ENCODE measurements at regions not wholly inside any gene's neighbourhood (a gene's known extent, or its start where the extent isn't known, plus 50 kb on each side); places are given as distances from the start of the nearest gene placed in this dataset.

DNA sequence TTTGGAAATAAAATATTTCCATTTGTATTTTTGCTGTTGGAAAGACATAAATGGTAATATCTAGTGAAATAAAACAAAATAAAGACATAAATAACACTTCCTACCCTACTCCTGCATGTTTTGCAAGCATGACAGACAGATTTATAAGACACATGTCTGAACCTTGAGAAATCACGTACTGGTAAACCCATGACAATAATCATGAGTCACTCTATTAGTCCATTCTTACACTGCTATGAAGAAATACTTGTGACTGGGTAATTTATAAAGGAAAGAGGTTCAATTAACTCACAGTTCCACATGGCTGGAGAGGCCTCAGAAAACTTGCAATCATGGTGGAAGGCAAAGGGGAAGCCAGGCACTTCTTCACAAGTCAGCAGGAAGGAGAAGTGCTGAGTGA lies 942.2 kb downstream of the REEP3 start:
- in situ Hi-C loops (cut with MboI; ENCODE audit: low sequenced_read_pairs): no loop called here

DNA sequence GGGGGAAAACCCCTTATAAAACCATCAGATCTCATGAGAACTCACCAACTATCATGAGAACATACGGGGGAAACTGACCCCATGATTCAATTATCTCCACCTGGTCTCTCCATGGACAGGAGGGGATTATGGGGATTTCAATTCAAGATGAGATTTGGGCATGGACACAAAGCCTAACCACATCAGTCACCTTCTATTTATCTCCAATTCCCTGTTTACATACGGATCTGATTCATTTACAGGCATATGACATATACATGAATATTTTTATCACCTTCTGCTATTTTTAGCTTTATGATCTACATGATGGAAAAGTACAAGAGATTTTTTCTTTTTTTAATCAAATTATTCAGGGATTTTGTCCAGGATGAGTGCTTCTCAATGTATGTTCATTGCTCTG lies 944.5 kb downstream of the REEP3 start:
- in situ Hi-C loops (cut with MboI; ENCODE audit: low sequenced_read_pairs): no loop called here

DNA sequence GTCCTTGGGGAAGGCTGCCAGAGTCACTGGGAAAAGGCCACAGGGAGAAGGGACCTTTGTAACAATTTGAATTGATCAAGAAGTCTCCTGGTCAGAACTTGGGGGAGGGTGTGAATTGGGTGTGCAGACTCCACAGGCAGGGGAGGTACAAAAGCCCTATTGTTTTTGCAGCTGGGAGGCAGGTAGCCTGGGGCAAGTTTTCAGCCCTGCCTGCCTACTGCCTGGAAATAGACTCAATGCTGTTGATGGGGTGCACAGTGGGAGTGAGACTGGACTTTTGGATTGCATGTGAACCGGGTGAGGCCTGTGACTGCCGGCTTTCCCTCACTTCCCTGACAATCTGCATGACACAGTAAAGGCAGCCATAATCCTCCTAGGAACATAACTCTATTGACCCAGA lies 947.0 kb downstream of the REEP3 start:
- in situ Hi-C loops (cut with MboI; ENCODE audit: low sequenced_read_pairs): no loop called here

DNA sequence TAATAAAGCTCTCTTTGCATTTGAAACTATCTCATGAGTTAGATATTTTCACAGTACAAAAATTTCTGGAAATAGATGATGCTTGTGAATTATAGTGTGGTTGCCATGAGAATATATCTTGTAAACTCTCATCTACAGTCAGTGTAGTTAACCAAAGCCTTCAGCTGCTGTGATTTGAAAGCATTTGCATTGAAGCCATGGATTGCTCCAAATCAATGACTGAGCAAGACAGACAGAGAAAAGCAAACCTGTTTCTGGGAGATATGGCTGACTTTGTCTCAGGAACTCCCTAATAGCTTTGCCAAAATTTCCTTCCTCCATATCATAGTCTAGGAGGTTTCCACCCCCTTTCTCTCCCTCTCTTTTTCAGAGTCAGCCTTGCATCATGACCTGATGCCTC lies 955.3 kb downstream of the REEP3 start:
- in situ Hi-C loops (cut with MboI; ENCODE audit: low sequenced_read_pairs): no loop called here

DNA sequence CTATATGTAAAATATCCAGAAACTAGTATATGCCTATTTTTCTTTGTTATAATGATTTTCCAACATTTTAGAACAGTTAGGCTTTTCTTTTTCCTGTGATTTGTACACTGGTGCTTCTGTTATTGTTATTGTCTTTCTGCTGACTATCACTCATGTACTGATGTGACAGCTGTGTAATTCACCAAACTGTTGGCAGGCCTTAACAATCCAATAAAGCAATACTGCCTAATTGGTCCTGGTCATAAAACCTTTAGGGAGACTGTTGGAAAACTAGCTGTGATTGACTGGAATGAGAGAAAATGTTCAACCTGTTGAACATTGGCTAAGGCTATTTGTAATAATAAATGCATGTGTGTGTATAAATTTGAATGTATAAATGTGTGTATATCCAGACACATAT lies 956.6 kb downstream of the REEP3 start:
- in situ Hi-C loops (cut with MboI; ENCODE audit: low sequenced_read_pairs): no loop called here

DNA sequence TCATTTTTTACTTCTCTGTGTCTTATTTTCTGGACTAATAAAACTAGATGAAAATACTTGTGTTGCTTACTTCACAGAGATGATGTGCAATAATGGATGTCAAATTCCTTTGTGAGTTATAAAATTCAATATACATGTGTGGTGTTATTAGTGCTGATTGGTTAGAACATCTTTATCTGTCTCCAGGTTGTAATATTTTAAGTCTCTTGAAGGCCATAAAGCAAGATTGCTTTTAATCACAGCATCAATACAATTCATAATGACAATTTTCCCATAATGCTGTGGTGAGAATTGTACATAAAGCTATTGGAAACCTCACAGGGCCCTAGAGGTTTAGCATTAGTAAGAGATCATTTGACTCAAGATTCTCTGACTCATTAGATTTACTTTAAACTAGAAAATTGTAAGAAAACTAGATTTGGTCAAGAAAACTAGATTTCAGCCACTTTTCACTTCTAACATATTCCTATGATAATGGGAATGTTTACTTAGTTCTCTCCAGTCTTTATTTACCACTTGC lies 963.7 kb downstream of the REEP3 start:
- in situ Hi-C loops (cut with MboI; ENCODE audit: low sequenced_read_pairs): no loop called here

DNA sequence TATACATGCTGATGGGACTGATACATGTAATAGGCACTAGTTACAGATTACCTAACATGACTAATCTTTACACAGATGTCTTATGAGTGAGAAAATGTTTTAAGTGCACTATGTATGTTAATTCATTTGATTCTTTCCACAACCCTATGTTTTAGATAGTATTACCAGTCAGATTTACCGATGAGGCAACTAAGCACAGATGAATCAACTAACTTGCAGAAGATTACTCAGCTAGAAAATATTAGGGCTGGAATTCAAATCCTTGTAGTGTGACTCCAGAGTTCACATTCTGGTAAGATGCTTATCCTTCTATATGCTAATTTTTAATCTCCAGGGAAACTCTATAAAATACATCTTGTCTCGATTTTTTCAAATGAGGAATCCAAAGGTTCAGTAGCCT lies 964.9 kb downstream of the REEP3 start:
- in situ Hi-C loops (cut with MboI; ENCODE audit: low sequenced_read_pairs): no loop called here

DNA sequence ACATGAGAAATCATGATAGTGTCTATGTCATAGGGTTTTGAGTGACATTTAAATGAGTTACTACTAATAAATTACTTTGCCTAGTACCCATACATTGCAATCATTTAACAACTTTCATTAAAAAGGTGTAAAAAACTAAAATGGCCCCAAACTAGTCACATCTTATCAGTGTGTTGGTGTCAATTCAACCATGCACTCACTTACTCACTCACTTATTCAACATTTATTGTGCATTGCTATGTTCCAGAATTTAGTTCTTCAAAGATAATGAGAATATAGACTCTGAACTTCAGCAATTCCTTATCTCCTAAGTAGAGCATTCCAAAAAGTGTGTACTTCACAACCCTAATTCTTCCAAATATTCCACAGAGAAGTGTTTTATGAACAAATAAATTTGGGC lies 965.7 kb downstream of the REEP3 start:
- in situ Hi-C loops (cut with MboI; ENCODE audit: low sequenced_read_pairs): no loop called here

DNA sequence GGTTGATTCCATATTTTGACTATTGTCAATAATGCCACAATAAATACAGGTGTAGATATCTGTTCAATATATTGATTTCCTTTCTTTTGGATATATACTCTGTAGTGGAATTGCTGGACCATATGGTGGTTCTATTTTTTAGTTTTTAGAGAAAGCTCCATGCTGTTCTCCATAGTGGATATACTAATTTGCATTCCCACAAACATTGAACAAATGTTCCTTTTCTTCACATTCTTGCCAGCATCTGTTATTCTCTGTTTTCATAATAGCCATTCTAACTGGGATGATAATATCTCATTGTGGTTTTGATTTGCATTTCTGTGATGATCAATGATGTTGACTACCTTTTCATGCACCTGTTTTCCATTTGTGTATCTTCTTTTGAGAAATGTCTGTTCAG lies 973.7 kb downstream of the REEP3 start:
- in situ Hi-C loops (cut with MboI; ENCODE audit: low sequenced_read_pairs): no loop called here

DNA sequence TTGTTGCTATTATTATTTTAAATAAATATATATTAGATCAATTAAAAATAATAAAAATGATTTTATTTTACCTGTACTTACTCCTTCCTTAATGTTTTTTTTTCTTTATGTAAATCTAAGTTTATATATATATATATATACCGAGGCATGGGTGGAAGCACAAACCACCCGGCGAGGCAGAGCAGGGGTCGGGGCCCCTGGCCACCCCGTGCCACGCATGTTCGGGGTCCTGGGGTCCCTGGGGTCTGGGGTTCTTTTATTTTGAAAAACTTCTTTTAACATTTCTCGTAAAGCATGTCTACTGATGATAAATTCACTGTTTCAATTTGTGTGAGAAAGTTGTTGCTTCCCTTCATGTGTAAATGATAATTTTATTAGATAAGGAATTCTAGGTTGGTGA lies 976.1 kb downstream of the REEP3 start:
- in situ Hi-C loops (cut with MboI; ENCODE audit: low sequenced_read_pairs): no loop called here

DNA sequence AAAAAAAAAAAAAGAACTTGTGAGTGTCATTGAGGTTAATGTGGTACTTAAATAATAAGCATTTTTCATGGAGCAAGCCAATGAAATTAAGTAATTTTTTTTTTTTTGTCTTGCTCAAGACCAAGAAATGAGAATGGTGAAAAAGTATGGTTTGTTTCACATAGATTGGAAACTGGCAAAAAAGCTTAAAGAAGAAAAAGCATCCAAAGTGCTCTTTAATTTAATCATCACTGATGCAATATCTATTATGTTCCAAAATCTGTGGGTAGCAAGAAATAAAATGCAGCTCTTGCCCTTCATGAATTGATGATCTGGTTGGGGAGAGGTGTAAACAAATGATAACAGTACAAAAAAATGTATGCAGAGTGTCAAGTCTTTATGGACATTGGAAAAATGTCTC lies 980.6 kb downstream of the REEP3 start:
- in situ Hi-C loops (cut with MboI; ENCODE audit: low sequenced_read_pairs): no loop called here

DNA sequence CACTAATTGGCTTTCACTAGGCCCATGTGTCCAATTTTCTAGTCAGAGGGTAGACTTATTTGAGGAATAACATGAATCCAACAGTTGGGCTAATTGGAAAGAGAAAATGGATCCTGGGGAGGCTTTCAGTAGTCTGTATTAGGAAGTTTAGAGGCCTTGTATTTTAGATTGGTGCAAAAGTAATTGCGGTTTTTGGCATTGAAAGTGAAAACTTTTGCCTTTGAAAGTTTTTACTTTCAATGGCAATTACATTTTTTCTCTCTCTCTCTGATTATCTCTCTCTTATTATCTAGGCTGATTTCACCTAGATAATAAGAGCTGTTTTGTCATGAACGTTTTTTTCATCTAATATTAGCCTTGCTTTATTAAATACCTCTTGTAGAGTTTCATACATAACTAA lies 981.7 kb downstream of the REEP3 start:
- in situ Hi-C loops (cut with MboI; ENCODE audit: low sequenced_read_pairs): no loop called here

DNA sequence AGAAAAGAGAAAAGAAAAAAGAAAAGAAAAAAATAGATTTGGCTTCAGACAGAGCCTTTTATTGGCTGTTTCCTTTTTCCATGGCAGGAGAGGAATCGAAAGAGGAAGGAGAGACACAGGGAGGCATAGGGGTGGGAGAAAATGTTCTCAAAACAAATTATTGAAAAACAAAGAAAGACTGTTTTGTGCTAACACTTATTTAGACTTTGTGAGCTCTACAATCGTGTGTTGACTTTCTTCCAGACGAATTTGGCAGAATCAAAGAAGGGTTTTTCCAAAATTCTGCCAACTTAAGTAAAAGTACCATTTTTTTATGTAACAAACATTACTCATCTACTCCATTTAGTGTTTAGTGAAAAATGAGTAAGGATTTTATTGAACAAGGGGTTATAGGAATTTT lies 982.2 kb downstream of the REEP3 start:
- in situ Hi-C loops (cut with MboI; ENCODE audit: low sequenced_read_pairs): no loop called here

DNA sequence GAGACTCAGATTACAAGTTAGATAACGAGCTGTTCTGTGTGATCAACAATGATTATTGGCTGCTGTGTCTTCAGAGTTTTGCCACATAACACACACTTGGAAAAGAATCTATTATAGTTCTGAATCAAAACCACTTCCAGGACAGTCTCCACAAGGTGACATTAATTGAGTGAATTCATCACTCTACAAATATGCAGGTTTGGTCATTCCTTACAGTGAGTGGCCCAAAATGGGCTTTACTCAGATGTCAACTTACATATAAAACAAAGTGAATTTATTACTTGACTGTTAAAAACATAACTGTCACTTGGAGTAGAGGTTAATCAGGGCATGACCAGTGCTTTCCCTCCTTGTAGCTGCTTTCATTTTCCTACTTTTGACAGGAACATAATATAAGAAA lies 984.3 kb downstream of the REEP3 start:
- in situ Hi-C loops (cut with MboI; ENCODE audit: low sequenced_read_pairs): no loop called here

DNA sequence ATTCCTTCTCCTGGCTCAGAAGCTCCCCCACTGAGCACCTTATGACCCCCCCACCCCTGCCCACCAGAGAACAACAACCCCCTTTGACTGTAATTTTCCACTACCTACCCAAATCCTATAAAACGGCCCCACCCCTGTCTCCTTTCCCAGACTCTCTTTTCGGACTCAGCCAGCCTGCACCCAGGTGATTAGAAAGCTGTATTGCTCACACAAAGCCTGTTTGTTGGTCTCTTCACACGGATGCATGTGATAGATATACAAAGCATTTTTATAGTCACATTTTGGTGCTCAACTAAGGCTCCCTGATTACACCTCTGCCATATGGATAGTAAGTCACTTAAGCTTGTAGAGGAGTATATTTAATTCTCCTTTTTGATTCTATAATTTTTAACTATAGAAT lies 985.8 kb downstream of the REEP3 start:
- in situ Hi-C loops (cut with MboI; ENCODE audit: low sequenced_read_pairs): no loop called here

DNA sequence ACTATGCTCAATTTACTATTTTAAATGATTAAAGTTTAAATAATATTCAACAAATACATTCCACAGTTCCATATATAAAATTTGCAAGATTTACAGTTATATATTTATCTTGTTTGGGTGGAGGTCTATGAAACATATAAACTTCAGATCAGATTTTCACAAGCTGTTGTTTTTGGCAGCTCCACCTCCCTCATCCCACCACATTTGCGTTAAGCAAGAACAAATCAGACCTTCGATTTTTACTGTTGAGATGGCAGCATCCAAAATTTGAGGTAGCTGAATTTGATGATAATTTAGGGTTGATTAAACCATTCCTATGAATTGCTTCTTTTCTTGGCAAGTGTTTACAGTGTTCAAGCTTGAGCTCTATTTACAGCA lies 986.4 kb downstream of the REEP3 start:
- in situ Hi-C loops (cut with MboI; ENCODE audit: low sequenced_read_pairs): no loop called here

DNA sequence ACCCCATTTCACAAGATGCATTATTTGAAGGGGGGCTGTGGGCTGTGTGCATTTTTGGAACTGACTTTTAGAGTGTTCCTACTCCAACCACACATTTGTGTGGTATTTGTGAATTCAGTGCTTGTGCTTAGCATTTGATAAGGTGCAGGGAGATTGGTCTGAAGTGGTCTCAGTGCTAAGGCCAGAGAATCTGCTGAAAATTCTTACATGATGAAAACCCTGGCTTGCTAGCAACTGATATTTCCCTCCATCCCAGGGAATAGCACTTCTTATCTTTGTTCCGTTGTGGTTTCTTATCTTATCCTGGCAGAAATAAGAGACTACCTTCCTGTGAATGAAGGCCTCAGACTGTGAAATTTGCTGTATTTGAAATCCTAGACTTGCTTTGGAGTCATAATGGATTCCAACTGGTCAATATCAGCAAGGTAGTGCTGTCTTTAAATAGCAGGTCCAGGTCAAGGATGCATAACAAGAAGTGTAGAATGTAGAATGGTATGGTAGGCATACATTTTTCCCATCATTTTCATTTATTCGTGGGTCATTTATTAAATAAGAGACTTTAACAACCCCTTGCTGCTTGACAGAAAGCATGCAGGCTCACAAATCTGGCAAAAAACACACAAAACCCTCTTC lies 986.9 kb downstream of the REEP3 start:
- in situ Hi-C loops (cut with MboI; ENCODE audit: low sequenced_read_pairs): no loop called here

DNA sequence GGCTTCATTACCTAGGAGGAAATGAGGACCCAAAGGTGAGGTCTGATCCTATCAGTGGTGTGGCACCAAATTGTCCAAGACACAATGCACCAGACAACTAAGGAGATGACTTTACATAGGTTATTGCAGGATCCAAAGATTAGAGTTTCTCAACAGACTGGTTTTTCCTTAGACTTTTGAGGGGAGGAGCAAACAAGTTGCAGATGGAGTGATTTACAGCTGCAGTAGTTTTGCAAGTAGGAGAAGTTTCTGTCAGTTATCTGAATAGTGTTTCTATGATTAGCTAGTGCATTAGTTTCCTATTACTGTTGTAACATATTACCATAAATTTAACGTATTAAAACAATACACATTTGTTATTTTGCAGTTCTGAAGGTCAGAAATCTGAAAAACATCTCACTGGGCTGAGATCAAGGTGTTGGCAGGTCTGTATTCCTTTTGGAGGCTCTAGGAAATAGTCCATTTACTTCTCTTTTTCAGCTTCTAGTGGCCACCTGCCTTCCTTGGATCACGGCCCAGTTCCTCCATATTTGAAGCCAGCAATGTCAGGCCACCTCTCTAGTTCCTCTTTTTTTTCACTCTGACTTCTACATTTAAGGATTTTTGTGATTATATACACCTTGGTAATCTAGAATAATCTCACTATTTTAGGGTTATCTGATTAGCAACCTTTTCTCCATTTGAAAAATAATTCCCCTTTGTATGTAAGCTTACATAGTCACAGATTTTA lies 994.9 kb downstream of the REEP3 start:
- in situ Hi-C loops (cut with MboI; ENCODE audit: low sequenced_read_pairs): no loop called here

DNA sequence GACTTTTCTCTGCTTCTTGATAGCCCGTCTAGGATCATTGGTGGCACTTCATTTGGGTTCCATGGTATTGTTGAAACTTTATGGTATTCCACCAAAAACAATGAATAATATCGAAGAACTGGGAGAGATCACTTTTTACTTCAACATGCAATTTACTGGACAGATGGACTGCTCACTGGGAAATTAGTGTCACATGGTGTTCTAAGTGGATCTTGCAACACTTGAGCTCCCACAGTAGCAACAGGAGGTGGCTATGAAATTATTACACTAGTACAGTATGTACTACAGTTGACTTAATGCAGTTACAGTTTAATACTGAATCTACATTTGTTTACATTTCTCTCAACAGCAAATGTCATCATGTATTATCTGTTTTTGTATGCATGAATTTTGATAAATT lies 997.3 kb downstream of the REEP3 start:
- in situ Hi-C loops (cut with MboI; ENCODE audit: low sequenced_read_pairs): no loop called here

DNA sequence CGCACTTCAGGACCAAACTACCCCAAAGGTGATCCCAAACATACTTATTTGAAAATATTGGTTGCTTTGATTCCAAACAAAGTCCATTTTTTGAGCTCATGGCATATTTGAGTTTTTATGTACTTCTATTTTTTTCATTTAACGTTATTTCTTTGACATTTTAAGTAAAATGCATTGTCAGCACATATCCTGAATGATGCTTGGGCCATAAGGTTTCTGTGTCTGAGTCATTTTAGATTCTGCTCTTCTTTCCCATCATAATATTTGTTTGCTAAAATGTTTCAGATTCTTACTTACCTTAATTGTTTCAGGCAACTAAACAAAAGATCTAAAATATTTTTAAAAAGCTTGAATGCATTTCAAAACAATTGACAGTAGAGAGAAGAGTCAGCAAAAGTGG lies 998.2 kb downstream of the REEP3 start:
- in situ Hi-C loops (cut with MboI; ENCODE audit: low sequenced_read_pairs): no loop called here

DNA sequence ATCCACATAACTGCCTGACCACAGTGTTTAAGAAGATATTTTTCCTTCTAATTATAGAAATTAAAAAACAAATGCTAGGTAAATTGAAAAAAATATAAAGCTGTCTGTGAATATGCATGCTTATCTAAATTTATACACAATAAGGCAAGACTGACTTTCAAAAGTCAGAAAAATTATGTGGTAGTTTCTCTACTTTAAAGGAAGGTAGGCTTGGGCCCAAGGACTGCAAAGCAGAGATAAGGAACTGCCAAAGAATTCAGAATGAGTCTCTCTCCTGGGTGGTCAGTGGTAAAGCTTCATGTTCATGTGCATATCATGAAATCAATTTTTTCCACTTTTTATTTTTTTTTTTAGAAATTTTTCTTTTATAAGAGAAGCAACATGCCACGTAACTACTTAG lies 998.6 kb downstream of the REEP3 start:
- in situ Hi-C loops (cut with MboI; ENCODE audit: low sequenced_read_pairs): no loop called here

DNA sequence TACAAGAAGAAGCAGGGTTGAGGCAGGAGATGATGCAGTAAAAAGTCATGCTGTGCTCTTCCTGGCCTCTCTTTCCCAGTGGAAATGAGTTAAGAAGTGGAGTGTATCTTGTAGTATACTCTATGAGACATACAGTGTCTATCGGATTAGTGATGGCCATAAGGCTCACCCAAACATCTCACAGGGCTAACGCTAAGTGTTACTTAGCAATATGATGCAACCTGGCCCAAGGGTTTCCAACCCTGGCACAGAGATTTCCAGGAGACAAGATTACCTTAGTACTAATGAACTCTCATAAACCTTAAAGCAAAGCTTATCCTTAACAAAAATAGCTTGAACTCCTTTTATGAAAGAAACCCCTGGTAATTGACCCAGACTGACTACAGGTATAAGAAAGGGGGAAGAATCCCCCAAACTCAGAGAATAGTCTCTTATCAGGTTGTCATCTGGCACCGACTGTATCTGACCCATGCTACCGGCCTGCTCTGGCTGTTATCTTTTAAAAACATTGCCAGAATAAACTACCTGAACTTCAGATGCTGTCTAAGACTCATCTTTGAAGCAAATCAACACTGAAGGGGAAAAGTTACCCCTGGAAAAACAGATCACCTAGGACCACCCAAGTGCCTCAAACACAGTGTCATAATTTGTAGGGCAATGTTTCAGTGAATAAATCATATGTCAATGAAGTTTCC lies 1002.0 kb downstream of the REEP3 start:
- in situ Hi-C loops (cut with MboI; ENCODE audit: low sequenced_read_pairs): no loop called here

Data from HL-60/S4 treated with phorbol 12-myristate 13-acetate at 8.2 ng/mL for 4 days and 3 days (cell line).